ENCODE measurements at regions not wholly inside any gene's neighbourhood (a gene's known extent, or its start where the extent isn't known, plus 50 kb on each side); places are given as distances from the start of the nearest gene placed in this dataset.

DNA sequence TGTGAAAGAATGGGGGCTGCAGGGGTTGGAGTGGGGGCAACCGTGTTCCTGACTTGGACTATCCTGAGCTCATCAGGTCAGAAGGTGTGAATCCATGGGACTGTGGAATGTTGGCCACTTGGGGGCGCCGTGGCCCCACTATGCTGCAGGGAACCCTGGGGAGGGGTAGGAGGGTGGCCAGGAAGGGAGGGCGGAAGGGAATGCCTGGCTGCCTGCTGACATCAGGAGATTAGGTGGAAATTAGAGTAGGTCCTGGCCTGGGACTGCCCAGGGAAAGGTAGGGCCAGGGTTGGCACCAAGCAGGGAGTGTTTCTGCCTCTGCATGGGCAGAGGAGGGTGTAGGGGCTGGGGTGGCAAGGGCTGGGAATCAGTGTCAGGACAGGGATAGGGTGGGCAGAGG, 65.8 kb upstream of the PRSS58 start:
- peak; percentile 27 for DNase-seq (ENCODE audit: low read depth)
- H3K4me3 ChIP-seq (ENCODE audit: control insufficient read depth, low read depth, low read length), result no peak overlapping the region
- TF ChIP-seq, protein P1, sequence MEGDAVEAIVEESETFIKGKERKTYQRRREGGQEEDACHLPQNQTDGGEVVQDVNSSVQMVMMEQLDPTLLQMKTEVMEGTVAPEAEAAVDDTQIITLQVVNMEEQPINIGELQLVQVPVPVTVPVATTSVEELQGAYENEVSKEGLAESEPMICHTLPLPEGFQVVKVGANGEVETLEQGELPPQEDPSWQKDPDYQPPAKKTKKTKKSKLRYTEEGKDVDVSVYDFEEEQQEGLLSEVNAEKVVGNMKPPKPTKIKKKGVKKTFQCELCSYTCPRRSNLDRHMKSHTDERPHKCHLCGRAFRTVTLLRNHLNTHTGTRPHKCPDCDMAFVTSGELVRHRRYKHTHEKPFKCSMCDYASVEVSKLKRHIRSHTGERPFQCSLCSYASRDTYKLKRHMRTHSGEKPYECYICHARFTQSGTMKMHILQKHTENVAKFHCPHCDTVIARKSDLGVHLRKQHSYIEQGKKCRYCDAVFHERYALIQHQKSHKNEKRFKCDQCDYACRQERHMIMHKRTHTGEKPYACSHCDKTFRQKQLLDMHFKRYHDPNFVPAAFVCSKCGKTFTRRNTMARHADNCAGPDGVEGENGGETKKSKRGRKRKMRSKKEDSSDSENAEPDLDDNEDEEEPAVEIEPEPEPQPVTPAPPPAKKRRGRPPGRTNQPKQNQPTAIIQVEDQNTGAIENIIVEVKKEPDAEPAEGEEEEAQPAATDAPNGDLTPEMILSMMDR (conservative IDR thresholded peaks at IDR 0.05; ENCODE audit: control insufficient read depth, insufficient read depth, low read depth, low read length), result peak; percentile 37

DNA sequence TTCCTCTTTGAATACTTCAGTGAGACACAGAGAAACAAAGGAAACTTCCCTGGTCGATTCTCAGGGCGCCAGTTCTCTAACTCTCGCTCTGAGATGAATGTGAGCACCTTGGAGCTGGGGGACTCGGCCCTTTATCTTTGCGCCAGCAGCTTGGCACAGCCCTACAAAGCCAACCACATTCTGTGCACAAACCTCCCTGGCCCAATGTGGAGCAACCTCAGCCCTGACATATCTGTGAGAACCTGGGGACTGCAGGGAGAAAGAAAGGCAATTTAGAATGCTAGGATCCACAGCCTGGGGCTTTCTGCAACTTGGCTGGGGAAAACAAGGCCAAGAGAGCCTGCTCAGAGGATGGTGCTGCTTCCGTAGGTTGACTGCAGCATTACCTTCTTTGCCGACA, 63.5 kb upstream of the PRSS58 start:
- TF ChIP-seq, protein P1 (conservative IDR thresholded peaks at IDR 0.05; ENCODE audit: control insufficient read depth, insufficient read depth, low read depth, low read length), result no peak
- no peak overlapping the region for H3K4me3 ChIP-seq (ENCODE audit: control insufficient read depth, low read depth, low read length)
- no peak for DNase-seq (ENCODE audit: low read depth)

- H3K4me3 ChIP-seq (ENCODE audit: control insufficient read depth, low read depth, low read length), result no peak overlapping the region
- no peak for DNase-seq (ENCODE audit: low read depth)
- TF ChIP-seq, protein P1 (conservative IDR thresholded peaks at IDR 0.05; ENCODE audit: control insufficient read depth, insufficient read depth, low read depth, low read length), result no peak
These were observed 63.0 kb upstream of the PRSS58 start for GRCh38 chr7:142320883-142321282.

GRCh38 chr7:142319970-142320369, 62.1 kb upstream of the PRSS58 start:
- TF ChIP-seq, protein P1 (conservative IDR thresholded peaks at IDR 0.05; ENCODE audit: control insufficient read depth, insufficient read depth, low read depth, low read length), result peak; percentile 48
- DNase-seq (ENCODE audit: low read depth), result peak; percentile 8
- no peak overlapping the region for H3K4me3 ChIP-seq (ENCODE audit: control insufficient read depth, low read depth, low read length)

GRCh38 chr7:142314281-142314680, 56.4 kb upstream of the PRSS58 start:
- H3K4me3 ChIP-seq (ENCODE audit: control insufficient read depth, low read depth, low read length), result no peak overlapping the region
- TF ChIP-seq, protein P1 (conservative IDR thresholded peaks at IDR 0.05; ENCODE audit: control insufficient read depth, insufficient read depth, low read depth, low read length), result no peak
- no peak for DNase-seq (ENCODE audit: low read depth)

DNA sequence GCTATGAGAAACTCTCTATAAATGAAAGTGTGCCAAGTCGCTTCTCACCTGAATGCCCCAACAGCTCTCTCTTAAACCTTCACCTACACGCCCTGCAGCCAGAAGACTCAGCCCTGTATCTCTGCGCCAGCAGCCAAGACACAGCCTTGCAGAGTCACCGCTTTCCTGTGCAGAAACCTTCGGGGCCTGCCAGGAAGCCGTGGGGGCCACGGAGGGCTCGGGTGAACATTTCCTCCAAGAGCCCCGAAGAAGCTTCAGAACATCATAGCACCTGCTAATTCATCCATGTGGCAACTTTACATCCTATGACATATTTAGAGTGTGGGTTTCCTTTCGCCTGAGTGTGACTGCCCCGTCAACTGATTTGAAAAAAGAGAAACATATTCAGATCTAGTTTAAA, 55.7 kb upstream of the PRSS58 start:
- H3K4me3 ChIP-seq (ENCODE audit: control insufficient read depth, low read depth, low read length), result no peak overlapping the region
- TF ChIP-seq, protein P1 (conservative IDR thresholded peaks at IDR 0.05; ENCODE audit: control insufficient read depth, insufficient read depth, low read depth, low read length), result no peak
- no peak for DNase-seq (ENCODE audit: low read depth)

GRCh38 chr7:142311876-142312275, 54.0 kb upstream of the PRSS58 start:
- TF ChIP-seq, protein P1 (conservative IDR thresholded peaks at IDR 0.05; ENCODE audit: control insufficient read depth, insufficient read depth, low read depth, low read length), result no peak
- no peak for DNase-seq (ENCODE audit: low read depth)
- H3K4me3 ChIP-seq (ENCODE audit: control insufficient read depth, low read depth, low read length), result no peak overlapping the region
